Caco-2 (cell line): ENCODE measurements at regions not wholly inside any gene's neighbourhood (a gene's known extent, or its start where the extent isn't known, plus 50 kb on each side); places are given as distances from the start of the nearest gene placed in this dataset.

ENCODE experiments used
- BruUV-seq: library from RNA; stranded (reverse); fragments of 400-500 nt; replicated peaks from 2 replicates; lab custom pipeline; 2021; lab: Mats Ljungman, UMichigan
- CTCF ChIA-PET: fragments of 300-600 bp; sonication (Branson Sonifier 250); formaldehyde crosslinking; loops from one replicate; lab custom pipeline; 2022; ENCODE audit warnings: antibody characterized with exemption; lab: Charles Lee
- POLR2A ChIA-PET: fragments of 300-600 bp; sonication (Branson Sonifier 250); formaldehyde crosslinking; loops from one replicate; lab custom pipeline; 2022; ENCODE audit warnings: antibody characterized with exemption; lab: Charles Lee
- DNase-seq, 2 experiments: peaks; one replicate each; pipeline versions ENCODE4 v3.0.0 to v3.0.0-alpha.2; 2020 to 2022
- H3K27me3 ChIP-seq: replicated peaks from 2 replicates; pipeline ENCODE4 v1.6.0; 2011; ENCODE audit warnings: low read length; ENCODE audit not compliant: control insufficient read depth, insufficient read depth
- H3K36me3 ChIP-seq: 2 replicates; pipeline ENCODE4 v1.5.1; 2011; ENCODE audit warnings: low read length; ENCODE audit not compliant: control insufficient read depth, insufficient read depth
- H3K4me1 ChIP-seq: fragments of 250-450 bp; sonication (Bioruptor Pico); 2 replicates; pipeline ENCODE4 v1.5.1; 2020; ENCODE audit warnings: mild to moderate bottlenecking
- H3K4me3 ChIP-seq: 2 replicates; pipeline ENCODE4 v1.5.1; 2011; ENCODE audit warnings: low read depth, mild to moderate bottlenecking, control low read depth, low read length
- H3K9me3 ChIP-seq: fragments of 250-450 bp; sonication (Bioruptor Pico); 2 replicates; pipeline ENCODE4 v1.5.1; 2020; ENCODE audit warnings: mild to moderate bottlenecking, moderate library complexity
- H3K27ac Mint-ChIP-seq: one replicate; pipeline ENCODE4 v1.8.0; 2022; ENCODE audit warnings: mixed read lengths; ENCODE audit not compliant: unreplicated experiment
- H3K27me3 Mint-ChIP-seq: one replicate; pipeline ENCODE4 v1.8.0; 2022; ENCODE audit warnings: mixed read lengths; ENCODE audit not compliant: insufficient read depth, unreplicated experiment
- H3K36me3 Mint-ChIP-seq: one replicate; pipeline ENCODE4 v1.8.0; 2022; ENCODE audit warnings: mild to moderate bottlenecking, mixed read lengths; ENCODE audit not compliant: insufficient read depth, unreplicated experiment
- H3K4me1 Mint-ChIP-seq: one replicate; pipeline ENCODE4 v1.8.0; 2022; ENCODE audit warnings: low read depth, mixed read lengths; ENCODE audit not compliant: unreplicated experiment
- H3K4me3 Mint-ChIP-seq: one replicate; pipeline ENCODE4 v1.8.0; 2022; ENCODE audit warnings: mild to moderate bottlenecking, moderate library complexity, mixed read lengths; ENCODE audit not compliant: unreplicated experiment
- H3K9me3 Mint-ChIP-seq: one replicate; pipeline ENCODE4 v1.8.0; 2022; ENCODE audit warnings: mixed read lengths; ENCODE audit not compliant: unreplicated experiment
- CTCF ChIP-seq, 2 experiments: fragments of 200-600 bp in 1 of 2; IDR thresholded peaks; 1 replicate in 1 of 2; 2 replicates in 1 of 2; pipeline versions ENCODE4 v1.5.1 to v1.8.0; 2011 to 2022; ENCODE audit warnings: antibody characterized with exemption in 1 of 2, control low read depth in 1 of 2, inconsistent platforms in 1 of 2, low read depth in 1 of 2, low read length in 1 of 2, mild to moderate bottlenecking in 1 of 2, moderate library complexity in 1 of 2; ENCODE audit not compliant: insufficient read depth in 1 of 2, severe bottlenecking in 1 of 2, unreplicated experiment in 1 of 2
- intact Hi-C: fragments of 100-400 bp; cut with micrococcal nuclease; formaldehyde crosslinking; loops from one replicate; pipeline ENCODE4 v1.10.0; 2022; ENCODE audit not compliant: unreplicated experiment

DNA sequence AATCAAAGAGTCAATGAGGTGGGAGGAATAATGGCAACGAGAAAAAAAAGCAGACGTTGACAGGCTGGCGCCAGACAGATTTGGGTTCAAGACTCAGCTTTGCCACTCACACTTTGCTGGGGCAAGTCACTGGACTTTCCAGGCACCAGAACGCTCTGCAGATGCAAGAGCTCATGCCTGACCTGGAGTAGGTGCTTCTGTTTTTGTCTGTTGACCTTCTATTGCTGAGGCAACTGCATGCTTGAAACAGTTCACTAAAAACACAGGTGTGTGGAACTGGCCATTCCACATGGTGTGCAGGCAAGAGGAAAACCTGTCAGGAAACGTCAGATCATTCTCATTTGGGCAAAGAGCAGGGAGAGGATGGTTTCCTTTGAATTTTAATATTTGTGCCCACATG is 161.2 kb upstream of the SMIM23 start:
- no TSS peak for BruUV-seq
- H3K4me1 Mint-ChIP-seq, result peaks cover 7% of the 10 kb centered on the region
- CTCF ChIA-PET, result no interaction called here
- H3K27me3 Mint-ChIP-seq, result peaks cover 18% of the 10 kb centered on the region
- no peaks in the 10 kb centered on the region; the same call in 1 of the 2 replicates for H3K27me3 ChIP-seq
- no peak overlapping the region for H3K4me3 ChIP-seq
- no peak for TF ChIP-seq CTCF (IDR thresholded peaks at IDR 0.05; ENCODE audit: insufficient read depth in 1 of 2, low read depth in 1 of 2, low read length in 1 of 2, severe bottlenecking in 1 of 2, unreplicated experiment in 1 of 2)
- no peak overlapping the region for H3K27ac Mint-ChIP-seq
- H3K4me3 Mint-ChIP-seq, result no peak overlapping the region
- H3K4me1 ChIP-seq, result 0 out of 2 replicates have a peak, but pooled peaks cover 8% of the 10 kb centered on the region
- no peaks in the 10 kb centered on the region for H3K9me3 Mint-ChIP-seq
- no peaks in the 10 kb centered on the region for H3K36me3 ChIP-seq
- intact Hi-C loops, result no loop called here
- H3K36me3 Mint-ChIP-seq, result no peaks in the 10 kb centered on the region
- POLR2A ChIA-PET, result no interaction called here
- H3K9me3 ChIP-seq, result no peaks in the 10 kb centered on the region
- no peak for DNase-seq

- no peaks in the 10 kb centered on the region for H3K36me3 Mint-ChIP-seq
- no peaks in the 10 kb centered on the region for H3K9me3 Mint-ChIP-seq
- Histone ChIP-seq H3K4me3 (no peak overlapping the region), H3K36me3 (no peaks in the 10 kb centered on the region), H3K4me1 (peaks cover 18% of the 10 kb centered on the region), H3K9me3 (no peaks in the 10 kb centered on the region), H3K27me3 (no peaks in the 10 kb centered on the region; the same call in 1 of the 2 replicates)
- H3K4me3 Mint-ChIP-seq, result no peak overlapping the region
- H3K4me1 Mint-ChIP-seq, result peaks cover 7% of the 10 kb centered on the region
- CTCF ChIA-PET, result no interaction called here
- POLR2A ChIA-PET, result interaction anchor here (0.6 kb wide), 1 partner anchor 35 kb away, joined by 6 read pairs; no protein-coding TSS in a partner anchor
- no peak for DNase-seq
- H3K27me3 Mint-ChIP-seq, result peaks cover 15% of the 10 kb centered on the region
- BruUV-seq, result no TSS peak
- no peak for TF ChIP-seq CTCF (IDR thresholded peaks at IDR 0.05; ENCODE audit: insufficient read depth in 1 of 2, low read depth in 1 of 2, low read length in 1 of 2, severe bottlenecking in 1 of 2, unreplicated experiment in 1 of 2)
- intact Hi-C loops, result no loop called here
- H3K27ac Mint-ChIP-seq, result no peak overlapping the region
Measured at GRCh38 chr5:171625646-171626045, 160.0 kb upstream of the SMIM23 start.

DNA sequence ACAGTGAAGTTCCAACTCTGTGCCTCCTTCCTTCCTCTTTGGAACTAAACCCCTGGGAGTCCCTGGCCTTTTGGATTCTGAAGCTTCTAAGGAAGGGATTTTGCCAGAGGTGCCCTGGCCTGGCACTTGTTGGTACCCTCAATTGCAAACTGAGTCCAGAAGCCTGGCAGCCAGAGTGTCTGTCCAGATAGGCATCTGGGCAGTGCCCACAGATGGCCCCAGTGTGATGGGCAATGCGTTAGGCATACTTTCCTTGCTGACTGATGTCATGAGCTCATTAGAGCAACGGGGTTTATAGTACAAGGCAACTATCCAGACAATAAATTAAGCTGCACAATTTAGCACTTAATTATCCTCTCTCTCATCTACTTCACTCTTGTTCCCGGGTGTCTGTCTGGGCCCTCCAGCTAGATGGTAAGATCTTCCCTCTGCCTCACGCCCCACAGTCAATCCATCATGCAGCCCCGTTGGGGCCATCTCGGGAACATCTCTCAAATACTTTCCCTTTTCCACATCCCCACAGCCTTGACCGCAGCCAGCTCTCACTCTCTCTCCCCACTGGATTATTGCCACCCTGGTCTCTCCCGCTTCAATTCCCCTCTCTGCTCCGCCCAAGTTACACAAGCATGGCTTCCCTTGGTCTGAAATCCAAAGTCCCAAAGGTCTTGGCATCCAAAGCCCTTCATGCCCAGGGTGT is 157.5 kb upstream of the SMIM23 start:
- DNase-seq, result no peak
- H3K4me3 ChIP-seq, result no peak overlapping the region
- H3K27me3 Mint-ChIP-seq, result peaks cover 11% of the 10 kb centered on the region
- H3K36me3 ChIP-seq, result no peaks in the 10 kb centered on the region
- intact Hi-C loops, result no loop called here
- no peak overlapping the region for H3K27ac Mint-ChIP-seq
- H3K4me1 Mint-ChIP-seq, result peaks cover 3% of the 10 kb centered on the region
- TF ChIP-seq CTCF (IDR thresholded peaks at IDR 0.05; ENCODE audit: insufficient read depth in 1 of 2, low read depth in 1 of 2, low read length in 1 of 2, severe bottlenecking in 1 of 2, unreplicated experiment in 1 of 2), result no peak
- BruUV-seq, result no TSS peak
- H3K9me3 ChIP-seq, result no peaks in the 10 kb centered on the region
- H3K4me1 ChIP-seq, result peaks cover 18% of the 10 kb centered on the region
- ChIA-PET POLR2A (no interaction called here), CTCF (no interaction called here)
- H3K9me3 Mint-ChIP-seq, result no peaks in the 10 kb centered on the region
- H3K27me3 ChIP-seq, result no peaks in the 10 kb centered on the region; the same call in none of the 2 replicates
- H3K4me3 Mint-ChIP-seq, result no peak overlapping the region
- no peaks in the 10 kb centered on the region for H3K36me3 Mint-ChIP-seq
